NCI-H526 (cell line): ENCODE measurements at regions not wholly inside any gene's neighbourhood (a gene's known extent, or its start where the extent isn't known, plus 50 kb on each side); places are given as distances from the start of the nearest gene placed in this dataset.
"Not testable (repeated sequence)": the region's sequence is repeated elsewhere in the genome, so short reads cannot be mapped to it uniquely, and the experiment has no call there.

Source experiments
- DNase-seq, 2 experiments: peaks; one replicate each; lab custom pipeline; 2025; lab: John Stamatoyannopoulos, UW

DNA sequence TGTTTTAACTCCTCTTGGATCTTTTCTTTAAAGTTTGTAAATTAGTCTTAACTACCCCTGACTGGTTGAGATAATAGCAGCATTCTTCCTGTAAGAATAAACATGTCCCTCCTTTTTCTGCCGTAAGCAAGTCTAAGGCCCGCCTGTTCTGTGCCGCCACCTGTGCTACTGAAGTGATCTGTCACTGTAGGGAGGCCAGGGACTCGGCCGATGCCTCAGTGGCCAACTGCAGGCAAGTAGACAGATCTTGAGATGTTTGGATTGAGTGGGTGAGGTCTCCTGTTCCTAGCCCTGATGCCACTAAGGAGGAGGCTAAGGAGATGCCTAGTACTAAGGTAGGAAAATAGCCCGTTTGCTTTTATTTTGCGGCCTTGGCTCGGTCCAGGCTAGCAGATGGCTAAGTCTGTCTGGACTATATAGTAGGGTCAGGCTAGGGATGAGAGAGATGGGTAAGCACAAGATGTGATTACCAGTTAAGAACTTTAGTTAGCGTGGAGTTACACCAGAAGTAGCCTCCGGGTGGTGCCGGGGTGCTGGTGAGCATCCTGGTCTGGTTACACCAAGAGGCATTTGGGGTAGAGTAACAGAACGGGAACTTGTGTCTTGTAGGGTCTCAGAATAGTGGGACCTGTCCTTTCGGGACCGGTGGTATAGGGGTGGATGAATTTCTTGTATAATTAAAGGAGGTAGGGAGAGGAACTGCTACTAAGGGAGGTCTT lies 584.2 kb downstream of the SUCLG1 start:
- no peak for DNase-seq

DNA sequence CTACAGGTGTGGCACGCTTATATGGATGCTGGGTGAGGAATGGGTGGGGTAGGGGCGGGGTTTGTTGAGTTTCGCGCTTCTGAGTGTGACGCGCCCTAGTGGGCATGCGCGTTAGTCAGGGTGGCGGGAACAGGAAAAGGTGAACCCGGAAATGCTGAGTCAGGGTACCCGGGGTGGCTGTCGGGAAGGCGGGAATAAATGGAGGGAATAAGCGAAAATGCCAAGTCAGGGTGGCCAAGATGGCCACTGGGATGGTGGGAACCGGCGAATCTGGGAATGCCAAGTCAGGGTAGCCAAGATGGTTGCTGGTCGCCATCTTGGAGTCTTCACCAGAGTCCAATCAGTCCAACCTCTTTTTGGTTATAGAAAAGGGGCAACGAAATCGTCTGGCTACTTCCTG lies 585.0 kb downstream of the SUCLG1 start:
- no peak for DNase-seq

DNA sequence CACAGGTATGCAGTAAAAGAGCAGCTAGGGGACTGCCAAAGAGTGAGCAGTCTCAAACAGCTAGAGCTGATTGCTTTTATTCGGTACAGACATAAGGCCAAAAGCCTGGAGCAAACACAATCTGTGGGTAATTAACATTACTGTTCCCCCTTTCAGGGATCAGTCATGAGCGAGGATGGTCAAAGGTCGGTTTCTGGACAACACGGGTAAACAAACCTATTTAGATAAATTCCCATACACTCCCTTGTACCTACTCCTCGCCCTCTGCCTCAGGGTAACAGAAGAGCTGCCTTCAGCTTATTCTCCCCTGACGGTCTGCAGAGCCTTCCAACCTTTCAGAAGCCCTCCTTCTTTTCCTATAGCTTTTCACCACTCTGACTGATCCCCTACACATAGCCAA lies 586.0 kb downstream of the SUCLG1 start:
- no peak for DNase-seq

DNA sequence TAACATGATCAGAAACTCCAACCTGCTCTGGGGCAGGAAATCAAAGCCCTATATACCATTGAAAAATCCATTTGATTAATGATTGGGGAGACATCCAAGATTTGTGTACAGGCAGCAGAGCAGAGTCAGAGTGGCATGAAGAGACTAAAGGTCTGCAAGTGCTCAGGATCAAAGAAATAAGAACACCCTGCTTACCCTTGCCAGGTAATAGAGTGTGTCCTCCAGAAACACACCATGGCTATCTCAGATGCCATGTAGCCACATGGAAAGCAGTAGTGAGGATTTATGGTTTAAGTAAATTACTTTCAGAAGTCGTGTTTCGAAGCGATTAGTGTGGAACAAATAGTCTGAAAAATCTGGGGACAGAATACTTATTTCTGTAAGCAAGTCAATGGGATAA lies 592.9 kb downstream of the SUCLG1 start:
- no peak for DNase-seq

DNA sequence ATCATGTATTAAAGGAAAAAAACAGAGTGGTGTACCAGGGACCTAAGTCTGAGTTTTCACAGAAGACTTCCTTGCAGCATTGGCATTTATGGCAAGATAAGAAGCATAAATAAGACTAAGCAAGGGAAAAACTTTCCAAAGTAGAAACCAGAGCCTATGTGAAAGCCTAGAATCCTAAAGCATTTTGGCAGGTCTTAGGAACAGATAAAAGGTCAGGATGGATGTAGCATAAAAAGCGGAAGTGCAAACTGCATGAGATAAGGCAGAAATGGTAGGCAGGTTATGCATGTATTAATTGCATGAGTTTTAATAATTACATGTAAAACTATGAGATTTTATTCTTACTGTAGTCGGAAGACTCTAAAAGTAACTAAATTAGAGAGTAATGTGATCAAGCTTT lies 596.5 kb downstream of the SUCLG1 start:
- no peak for DNase-seq

DNA sequence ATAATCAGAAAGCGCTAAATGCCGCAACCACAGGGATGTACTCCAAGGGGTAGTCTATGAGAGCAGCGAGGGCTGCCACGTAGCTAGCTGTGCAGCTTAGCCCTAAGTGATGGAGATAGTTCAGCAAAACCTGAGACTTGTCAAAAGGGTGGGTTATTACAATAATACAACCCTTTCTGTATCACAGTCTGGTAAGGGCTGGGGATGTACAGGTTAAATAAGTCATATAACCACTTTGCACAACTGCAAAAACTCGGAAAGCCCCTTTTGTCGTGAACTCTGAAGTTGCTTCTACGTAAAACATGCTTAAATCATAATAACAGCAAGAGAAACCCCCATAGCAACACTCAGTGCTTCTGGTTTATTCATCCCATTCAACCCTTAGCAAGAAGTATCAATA lies 598.8 kb downstream of the SUCLG1 start:
- DNase-seq: no peak

DNA sequence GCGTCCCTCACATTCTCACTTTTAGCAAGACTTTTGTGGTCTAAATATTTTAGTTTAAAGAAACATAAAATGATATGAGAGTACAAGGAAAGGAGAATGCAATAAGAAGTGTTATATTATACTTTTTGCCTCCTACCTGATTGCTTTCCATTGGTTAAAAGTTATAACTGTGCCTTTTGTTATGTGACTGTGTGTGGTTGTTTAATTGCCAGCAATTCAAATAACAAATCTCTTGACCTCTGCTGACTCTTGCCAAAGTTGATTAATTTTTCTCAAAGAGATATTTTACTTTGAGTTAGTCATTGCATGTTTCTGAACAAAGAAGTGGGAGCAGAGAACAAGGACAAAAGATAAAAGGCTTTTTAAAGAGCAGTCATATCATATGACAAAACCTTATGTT lies 599.5 kb downstream of the SUCLG1 start:
- DNase-seq: no peak

DNA sequence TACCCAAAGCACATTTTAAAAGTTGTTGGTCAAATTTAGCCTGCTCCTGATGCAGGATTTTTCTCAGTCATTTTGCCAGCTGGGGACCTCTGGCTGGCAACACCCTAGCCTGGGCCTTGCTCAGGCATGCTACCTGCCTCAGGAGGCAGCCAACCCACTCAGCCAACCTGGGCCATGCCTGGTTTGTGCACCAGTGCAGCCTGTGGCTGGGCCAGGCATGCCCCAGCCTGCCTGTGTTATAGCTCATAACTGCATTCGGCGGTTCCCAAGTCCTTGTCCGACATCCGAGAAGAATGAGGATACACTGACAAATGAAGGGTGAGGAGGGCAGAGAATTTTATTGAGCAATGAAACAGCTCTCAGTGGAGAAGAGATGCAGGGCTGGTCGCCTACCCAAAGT lies 608.0 kb downstream of the SUCLG1 start:
- no peak for DNase-seq

DNA sequence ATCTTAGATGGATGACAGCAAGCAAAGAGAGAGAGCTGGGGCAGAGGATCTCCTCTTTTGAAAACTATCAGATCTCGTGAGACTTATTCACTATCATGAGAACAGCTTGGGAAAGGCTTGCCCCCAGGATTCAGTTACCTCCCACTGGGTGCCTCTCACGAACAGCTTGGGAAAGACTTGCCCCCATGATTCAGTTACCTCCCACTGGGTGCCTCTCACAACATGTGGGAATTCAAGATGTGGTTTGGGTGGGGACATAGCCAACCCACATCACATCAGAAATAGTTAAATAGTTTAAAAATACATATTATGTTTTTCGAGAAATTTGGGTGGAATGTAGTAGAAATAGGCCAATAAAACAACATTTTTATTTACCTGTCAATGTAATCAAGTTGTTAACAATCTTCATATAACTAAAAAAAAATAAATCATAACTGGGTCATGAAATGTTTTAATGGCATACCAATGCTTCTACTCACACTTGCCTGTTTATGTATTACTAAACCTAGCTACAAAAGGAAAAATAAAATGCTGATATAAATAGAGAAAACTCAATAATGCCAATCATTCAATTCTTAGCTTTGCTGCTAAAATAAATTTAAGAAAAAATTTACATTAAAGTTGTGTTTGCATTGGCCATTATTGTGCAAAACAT lies 608.9 kb downstream of the SUCLG1 start:
- no peak for DNase-seq

DNA sequence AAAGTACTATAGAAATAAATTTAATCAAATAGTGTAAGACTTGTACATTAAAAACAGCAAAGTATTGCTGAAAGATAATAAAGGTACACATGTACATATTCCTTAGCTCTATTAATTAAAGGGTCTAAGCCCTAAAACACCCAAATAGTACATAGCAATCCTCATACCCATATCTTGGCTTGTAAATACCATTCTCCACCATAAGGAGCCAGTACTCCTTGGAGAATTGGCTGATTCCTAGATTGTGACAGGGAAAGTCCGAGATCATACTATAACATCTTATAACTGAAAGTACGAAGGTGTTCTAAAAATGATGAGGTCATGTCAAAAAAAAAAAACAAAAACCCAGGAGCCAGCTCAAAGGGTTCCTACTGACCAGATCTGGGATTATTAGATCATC lies 614.6 kb downstream of the SUCLG1 start:
- no peak for DNase-seq

DNA sequence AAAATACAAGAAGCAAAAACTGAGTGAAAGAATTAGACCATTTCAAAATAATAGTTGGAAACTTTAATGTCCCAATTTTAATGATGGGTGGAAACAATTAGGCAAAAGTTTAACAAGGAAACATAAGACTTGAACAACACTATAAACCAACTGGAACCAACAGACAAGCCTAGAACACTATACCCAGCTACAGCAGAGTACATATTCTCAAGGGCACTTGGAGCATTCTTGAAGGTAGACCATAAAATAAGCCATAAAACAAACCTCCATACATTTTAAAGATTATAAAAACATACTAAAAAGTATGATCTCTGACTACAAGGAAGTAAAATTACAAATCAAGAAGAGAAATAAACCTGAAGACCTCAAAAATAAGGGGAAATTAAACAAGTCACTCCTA lies 616.7 kb downstream of the SUCLG1 start:
- no peak for DNase-seq

DNA sequence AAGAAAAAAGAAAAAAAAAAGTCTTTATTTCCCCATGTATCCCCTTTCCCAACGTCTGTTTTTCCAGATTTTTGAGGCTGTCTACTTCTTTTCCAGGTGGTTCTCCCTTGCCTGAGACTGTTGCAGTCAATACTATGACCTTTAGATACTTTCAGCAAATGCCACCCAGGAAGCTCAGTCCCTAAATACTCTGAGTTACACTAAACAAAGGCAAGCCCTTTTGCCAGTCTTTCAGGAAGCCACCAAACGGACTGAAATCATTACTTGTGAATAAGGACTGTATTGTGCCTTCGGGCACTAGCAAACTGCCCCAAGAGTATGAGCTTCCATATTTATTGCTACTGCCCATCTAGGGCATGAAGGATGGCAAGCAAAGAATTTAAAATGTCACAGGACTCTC lies 621.3 kb downstream of the SUCLG1 start:
- DNase-seq: no peak

DNA sequence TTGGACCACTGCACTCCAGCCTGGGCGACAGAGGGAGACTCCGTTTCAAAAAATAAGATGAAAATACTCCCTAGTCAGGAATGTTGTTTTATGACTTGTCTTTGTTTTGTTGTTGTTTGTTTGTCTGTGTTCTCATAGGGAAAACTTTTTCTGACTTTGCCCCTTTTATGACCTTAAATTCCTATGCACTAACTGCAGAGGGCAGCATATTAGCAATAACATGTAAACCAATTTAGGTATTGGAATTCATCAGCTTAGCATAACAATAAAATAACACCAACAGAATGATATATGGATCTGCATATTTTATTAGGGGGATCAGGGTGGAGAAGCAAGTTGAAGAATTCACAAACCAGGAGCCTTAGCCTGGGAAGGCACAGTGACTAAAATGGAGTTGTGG lies 631.5 kb downstream of the SUCLG1 start:
- no peak for DNase-seq

DNA sequence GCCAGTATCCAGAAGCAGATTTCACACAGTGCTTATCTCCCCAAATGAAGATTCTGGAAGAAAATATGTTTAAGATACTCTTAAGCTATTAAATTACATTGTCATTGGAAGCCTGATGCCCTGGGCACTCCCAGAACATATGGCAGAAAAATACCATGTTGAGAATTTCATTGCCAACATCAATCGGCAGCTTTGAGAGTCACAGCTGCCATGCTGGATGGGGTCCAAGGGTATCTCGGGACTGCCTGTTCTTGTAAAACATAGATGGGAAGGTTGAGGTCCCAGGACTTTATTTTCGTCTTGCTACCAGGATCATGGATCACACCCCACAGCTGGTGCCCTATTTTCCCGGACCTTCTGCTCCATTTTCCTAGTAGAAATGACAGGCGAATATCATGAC lies 632.5 kb downstream of the SUCLG1 start:
- DNase-seq: no peak

DNA sequence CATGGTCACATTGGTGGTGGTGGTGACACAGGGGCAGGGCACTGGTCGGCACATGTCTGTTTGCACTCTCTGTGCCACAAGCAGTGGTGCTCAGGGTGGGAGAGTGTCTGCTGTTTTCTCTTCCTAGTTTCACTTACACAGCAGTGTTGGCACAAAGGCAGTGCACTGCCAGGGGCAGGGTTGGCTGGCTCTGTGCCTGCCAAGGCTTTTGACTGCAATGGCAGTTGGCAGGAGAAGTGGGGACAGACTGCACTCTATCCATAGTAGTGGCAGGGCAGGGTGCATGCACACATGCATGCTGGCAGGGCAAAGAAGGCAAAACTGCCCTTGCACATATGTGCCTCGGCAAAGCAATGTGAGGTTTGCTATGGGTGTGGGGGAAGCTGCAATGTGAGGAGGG lies 635.9 kb downstream of the SUCLG1 start:
- no peak for DNase-seq

DNA sequence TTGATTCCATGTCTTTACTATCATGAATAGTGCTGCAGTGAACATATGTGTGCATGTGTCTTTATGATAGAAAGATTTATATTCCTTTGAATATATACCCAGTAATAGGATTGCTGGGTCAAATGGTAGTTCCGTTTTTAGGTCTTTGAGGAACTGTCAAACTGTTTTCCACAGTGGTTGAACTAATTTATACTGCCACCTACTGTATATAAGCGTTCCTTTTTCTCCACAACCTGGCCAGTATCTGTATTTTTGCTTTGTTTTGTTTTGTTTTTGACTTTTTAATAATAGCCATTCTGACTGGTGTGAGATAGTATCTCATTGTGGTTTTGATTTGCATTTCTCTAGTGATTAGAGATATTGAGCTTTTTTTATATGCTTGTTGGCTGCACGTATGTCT lies 641.6 kb downstream of the SUCLG1 start:
- DNase-seq: no peak

DNA sequence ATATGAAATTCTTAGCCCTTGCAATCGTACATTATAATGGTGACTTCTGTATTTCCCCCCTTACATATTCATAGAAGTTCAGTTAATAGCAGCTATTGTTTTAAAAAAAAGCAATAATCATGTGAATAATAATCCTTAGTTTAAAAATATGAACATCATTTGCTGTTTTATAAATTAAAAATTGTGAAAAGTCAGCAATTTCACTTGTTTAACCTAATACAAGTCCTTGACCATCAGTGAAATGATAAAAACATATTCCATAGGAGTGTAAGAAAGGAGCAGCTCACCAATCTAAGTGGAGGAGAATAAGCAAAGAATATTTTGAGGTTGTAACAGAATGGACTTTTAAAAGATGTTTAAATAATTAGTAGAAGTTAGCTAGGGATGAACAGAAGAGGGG lies 650.2 kb downstream of the SUCLG1 start:
- no peak for DNase-seq

DNA sequence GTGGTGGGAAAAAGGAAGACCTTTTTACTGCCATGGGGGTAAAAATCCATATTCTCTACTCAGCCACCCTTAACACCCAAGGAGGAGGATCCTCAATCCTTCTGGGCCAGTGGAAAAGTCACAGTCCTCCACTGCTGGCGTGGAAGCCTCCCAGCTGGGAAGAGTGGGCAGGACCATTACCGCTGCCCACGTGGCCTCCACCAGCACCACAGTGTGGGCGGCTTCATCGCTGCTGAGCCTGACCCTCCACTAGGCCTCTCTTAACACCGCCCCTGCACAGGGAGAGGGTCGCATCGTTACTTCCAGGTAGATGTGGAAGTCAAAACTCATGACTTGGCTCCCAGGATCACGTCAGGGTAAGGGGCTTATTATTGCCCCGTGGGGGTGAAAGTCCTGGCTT lies 656.5 kb downstream of the SUCLG1 start:
- no peak for DNase-seq

DNA sequence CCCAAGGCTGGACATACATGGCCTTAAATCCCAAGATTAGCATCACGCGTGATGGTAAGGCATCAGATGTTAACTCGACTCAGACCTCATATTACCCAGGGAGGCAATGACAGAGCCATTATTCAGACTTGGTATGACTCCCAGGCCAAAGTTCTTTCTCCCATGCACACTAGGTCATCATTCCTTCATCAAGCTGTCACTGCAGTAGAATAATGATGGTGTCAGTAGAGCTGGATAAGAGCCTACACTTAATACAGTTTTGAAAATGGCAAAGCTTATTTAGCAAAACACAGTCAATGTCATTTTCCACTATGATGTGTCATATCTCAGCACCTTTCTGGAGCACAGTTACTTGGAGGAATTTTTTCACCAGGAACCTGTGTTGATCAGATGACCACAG lies 663.3 kb downstream of the SUCLG1 start:
- DNase-seq: no peak

DNA sequence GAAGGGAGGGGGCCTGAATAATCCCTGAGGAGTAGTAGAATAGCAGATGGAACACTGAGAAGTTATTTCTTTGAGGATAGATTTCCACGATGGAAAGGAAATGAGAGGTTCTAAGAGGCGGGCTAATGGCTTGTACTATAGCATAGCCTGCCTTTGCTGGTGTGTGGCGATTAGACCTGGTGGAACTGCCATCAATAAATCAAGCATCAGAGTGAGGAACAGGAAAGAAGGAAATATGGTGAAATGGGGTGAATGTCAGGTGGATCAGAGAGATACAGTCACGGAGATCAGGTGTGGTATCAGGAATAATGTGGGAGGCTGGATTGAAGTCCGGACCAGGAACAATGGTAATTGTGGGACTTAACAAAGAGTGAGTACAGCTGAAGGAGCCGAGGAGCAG lies 668.6 kb downstream of the SUCLG1 start:
- DNase-seq: not testable (repeated sequence)

DNA sequence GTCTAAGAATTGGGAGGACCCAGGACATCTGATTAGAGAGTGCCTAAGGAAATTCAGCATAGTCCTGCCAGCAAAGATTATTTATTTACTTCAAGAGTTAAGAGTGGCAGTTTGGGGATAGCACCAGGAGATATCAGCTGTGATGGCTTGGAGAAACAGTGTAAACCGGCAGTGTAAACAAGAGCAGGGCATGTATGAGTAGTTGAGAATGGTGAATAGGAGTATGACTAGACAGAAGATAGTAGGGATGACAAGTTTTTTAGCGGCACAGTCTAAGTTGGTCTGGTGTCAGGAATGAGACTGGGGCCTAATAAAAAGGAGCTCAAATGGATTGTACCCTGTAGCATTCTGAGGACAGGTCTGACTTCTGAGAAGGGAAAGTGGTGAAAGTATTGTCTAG lies 669.4 kb downstream of the SUCLG1 start:
- not testable (repeated sequence) for DNase-seq

DNA sequence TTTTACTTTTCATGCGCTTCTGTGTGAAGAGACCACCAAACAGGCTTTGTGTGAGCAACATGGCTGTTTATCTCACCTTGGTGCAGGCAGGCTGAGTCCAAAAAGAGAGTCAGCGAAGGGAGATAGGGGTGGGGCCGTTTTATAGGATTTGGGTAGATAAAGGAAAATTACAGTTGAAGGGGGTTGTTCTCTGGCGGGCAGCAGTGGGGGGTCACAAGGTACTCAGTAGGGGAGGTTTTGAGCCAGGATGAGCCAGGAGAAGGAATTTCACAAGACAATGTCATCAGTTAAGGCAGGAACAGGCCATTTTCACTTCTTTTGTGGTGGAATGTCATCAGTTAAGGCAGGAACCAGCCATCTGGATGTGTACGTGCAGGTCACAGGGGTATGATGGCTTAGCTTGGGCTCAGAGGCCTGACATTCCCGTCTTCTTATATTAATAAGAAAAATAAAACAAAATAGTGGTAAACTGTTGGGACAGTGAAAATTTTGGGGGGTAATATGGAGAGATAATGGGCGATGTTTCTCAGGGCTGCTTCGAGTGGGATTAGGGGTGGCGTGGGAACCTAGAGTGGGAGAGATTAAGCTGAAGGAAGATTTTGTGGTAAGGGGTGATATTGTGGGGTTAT lies 670.0 kb downstream of the SUCLG1 start:
- DNase-seq: not testable (repeated sequence)

DNA sequence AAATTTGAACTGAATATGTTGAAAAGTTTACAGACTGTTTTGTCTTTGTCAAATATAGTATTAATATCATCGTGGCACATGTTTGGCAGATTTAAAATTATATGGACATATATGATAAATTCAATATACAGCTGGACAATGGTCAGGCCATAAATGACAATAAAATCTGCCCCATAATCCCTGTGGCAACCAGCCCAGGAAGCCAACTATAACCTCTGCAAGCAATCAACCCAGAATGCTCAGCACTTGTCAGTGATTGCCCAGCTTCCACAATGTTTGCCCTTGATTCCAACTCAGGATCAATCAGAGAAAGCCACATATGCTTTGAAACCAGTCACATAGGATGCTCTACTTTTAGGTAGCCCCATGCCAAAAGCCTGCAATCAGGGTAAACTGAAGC lies 671.9 kb downstream of the SUCLG1 start:
- no peak for DNase-seq

DNA sequence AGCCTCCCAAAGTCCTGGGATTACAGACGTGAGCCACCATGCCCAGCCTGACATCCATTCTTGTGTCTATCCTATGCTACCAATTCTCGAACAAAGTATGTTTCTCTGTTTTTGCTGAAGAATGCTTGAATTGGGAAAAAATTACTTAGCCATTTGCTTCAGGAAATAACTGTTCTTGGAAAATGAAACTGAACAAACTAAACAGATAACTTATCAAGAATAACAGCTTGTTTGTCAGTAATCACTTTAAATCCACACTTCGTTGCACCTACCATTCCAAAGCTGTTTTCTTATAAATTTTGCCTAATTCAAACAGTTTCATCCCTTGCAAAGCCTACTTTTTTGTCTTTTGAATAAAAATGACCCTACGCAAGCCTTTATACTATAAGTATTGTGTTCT lies 672.9 kb downstream of the SUCLG1 start:
- DNase-seq: no peak
